ENCODE measurements at regions not wholly inside any gene's neighbourhood (a gene's known extent, or its start where the extent isn't known, plus 50 kb on each side); places are given as distances from the start of the nearest gene placed in this dataset.

DNA sequence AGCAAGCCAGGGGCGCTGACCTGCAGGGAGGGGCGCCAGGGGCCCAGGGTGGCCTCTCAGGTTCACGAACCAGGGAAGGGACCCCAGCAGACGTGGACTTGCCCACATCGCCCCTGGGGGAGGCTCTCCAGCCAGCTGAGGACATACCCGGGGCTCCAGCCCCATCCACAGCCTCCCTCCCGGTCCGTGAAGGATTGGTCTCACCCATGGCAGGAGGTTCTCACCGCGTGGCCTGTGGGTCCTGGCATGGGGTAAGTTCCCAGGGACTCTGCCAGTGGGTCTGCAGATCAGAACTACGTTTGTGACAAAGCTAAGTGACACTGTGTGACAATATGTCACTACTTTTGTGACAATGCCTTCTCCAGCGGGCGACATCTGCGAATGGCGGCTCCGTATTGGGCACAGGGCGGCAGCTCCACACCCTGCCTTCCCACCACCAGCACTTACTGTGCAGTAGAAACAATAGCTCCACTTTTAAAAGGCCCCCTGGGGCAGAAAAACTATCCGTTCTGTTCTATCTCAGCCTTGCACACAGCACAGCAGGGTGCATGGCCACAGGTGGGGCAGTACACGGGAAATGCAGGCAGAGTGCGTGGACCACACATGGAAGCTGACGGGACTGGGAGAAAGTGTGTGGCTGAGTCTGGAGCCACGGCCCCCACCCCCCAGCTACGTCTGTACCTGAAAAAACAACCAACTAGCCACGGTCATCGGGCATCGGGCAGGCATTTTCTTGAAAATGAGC lies 65.2 kb upstream of the CTDP1 start:
- Histone ChIP-seq H3K4me2 (ENCODE audit: low read length) (no peak overlapping the region), H3K36me3 (ENCODE audit: insufficient read depth, low read length) (no peaks in the 10 kb centered on the region), H3K4me1 (ENCODE audit: insufficient read depth, low read length) (peaks cover 13% of the 10 kb centered on the region), H3K9ac (ENCODE audit: low read length) (no peak overlapping the region), H3K79me2 (ENCODE audit: insufficient read depth, low read length) (no peaks in the 10 kb centered on the region), H3K27me3 (ENCODE audit: insufficient read depth, low read length) (no peaks in the 10 kb centered on the region), H4K20me1 (ENCODE audit: insufficient read depth, low read length) (no peaks in the 10 kb centered on the region), H3K4me3 (ENCODE audit: insufficient read depth, low read depth, low read length) (no peak overlapping the region), H3K9me3 (ENCODE audit: insufficient read depth, low read depth, low read length) (no peaks in the 10 kb centered on the region), H3K27ac (ENCODE audit: low read depth, low read length) (no peak overlapping the region), H2AFZ (ENCODE audit: low read depth, low read length) (no peak overlapping the region)
- no peaks in the 10 kb centered on the region for H3K36me3 Mint-ChIP-seq (ENCODE audit: low read depth, unreplicated experiment)
- no peak overlapping the region for H3K27ac Mint-ChIP-seq (ENCODE audit: unreplicated experiment)
- H3K4me1 Mint-ChIP-seq (ENCODE audit: low read depth, unreplicated experiment), result peaks cover 5% of the 10 kb centered on the region
- H3K4me3 Mint-ChIP-seq (ENCODE audit: unreplicated experiment), result no peak overlapping the region
- H3K9me3 Mint-ChIP-seq (ENCODE audit: unreplicated experiment), result no peaks in the 10 kb centered on the region
- FAIRE-seq, result no peak
- peaks cover 8% of the 10 kb centered on the region for H3K27me3 Mint-ChIP-seq (ENCODE audit: low read depth, unreplicated experiment)
- TF ChIP-seq, protein P1, sequence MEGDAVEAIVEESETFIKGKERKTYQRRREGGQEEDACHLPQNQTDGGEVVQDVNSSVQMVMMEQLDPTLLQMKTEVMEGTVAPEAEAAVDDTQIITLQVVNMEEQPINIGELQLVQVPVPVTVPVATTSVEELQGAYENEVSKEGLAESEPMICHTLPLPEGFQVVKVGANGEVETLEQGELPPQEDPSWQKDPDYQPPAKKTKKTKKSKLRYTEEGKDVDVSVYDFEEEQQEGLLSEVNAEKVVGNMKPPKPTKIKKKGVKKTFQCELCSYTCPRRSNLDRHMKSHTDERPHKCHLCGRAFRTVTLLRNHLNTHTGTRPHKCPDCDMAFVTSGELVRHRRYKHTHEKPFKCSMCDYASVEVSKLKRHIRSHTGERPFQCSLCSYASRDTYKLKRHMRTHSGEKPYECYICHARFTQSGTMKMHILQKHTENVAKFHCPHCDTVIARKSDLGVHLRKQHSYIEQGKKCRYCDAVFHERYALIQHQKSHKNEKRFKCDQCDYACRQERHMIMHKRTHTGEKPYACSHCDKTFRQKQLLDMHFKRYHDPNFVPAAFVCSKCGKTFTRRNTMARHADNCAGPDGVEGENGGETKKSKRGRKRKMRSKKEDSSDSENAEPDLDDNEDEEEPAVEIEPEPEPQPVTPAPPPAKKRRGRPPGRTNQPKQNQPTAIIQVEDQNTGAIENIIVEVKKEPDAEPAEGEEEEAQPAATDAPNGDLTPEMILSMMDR (IDR thresholded peaks at IDR 0.05; ENCODE audit: insufficient read depth, low read depth, low read length), result no peak
- TF ChIP-seq EZH2 (IDR thresholded peaks at IDR 0.05; ENCODE audit: insufficient read depth, low read length), result no peak
- DNase-seq (ENCODE audit: low read depth), result no peak

DNA sequence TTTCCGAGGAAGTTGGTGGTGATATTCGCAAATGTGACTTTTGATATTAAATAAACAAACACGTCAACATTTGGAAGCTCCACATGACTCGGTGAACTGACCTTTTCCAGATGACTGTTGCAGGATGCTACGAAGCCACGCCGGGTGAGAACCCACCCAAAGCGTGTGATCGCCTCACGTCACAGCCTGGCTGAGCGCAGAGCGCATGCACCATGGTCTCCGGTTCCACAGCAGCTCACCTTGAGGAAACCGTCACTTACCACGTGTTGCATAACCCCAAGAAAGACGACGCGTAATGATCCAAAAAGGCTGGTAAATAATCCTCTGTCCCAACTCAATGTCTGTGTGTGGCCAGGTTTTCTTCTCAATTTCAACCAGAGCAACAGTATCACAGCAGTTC lies 64.5 kb upstream of the CTDP1 start:
- Histone ChIP-seq H3K4me3 (ENCODE audit: insufficient read depth, low read depth, low read length) (no peak overlapping the region), H3K4me2 (ENCODE audit: low read length) (no peak overlapping the region), H3K9me3 (ENCODE audit: insufficient read depth, low read depth, low read length) (no peaks in the 10 kb centered on the region), H3K9ac (ENCODE audit: low read length) (no peak overlapping the region), H2AFZ (ENCODE audit: low read depth, low read length) (no peak overlapping the region), H3K4me1 (ENCODE audit: insufficient read depth, low read length) (peaks cover 13% of the 10 kb centered on the region), H4K20me1 (ENCODE audit: insufficient read depth, low read length) (no peaks in the 10 kb centered on the region), H3K36me3 (ENCODE audit: insufficient read depth, low read length) (no peaks in the 10 kb centered on the region), H3K27ac (ENCODE audit: low read depth, low read length) (no peak overlapping the region), H3K27me3 (ENCODE audit: insufficient read depth, low read length) (no peaks in the 10 kb centered on the region), H3K79me2 (ENCODE audit: insufficient read depth, low read length) (no peaks in the 10 kb centered on the region)
- Mint-ChIP-seq H3K36me3 (ENCODE audit: low read depth, unreplicated experiment) (no peaks in the 10 kb centered on the region), H3K27me3 (ENCODE audit: low read depth, unreplicated experiment) (peaks cover 8% of the 10 kb centered on the region), H3K4me3 (ENCODE audit: unreplicated experiment) (no peak overlapping the region), H3K9me3 (ENCODE audit: unreplicated experiment) (no peaks in the 10 kb centered on the region), H3K4me1 (ENCODE audit: low read depth, unreplicated experiment) (peaks cover 5% of the 10 kb centered on the region), H3K27ac (ENCODE audit: unreplicated experiment) (no peak overlapping the region)
- DNase-seq (ENCODE audit: low read depth) (no peak), FAIRE-seq (no peak)
- TF ChIP-seq, protein P1 (IDR thresholded peaks at IDR 0.05; ENCODE audit: insufficient read depth, low read depth, low read length), result no peak
- TF ChIP-seq EZH2 (IDR thresholded peaks at IDR 0.05; ENCODE audit: insufficient read depth, low read length), result no peak

DNA sequence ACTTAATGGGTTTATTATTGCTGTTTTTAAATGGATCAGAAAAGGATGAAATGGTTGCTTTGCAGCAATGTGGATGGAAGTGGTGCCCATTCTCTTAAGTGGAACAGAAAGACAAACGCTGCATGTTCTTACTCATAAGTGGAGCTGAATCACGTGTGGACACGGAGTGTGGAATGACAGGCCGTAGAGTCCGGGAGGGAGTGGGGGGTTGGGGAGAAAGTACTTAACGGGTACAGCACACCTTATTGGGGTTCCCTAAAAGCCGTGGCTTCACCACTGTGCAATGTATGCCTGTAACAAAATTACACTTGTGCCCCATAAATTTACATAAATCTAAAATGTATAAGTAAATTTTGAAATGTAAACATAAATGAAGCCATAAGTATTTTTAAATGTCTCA lies 64.0 kb upstream of the CTDP1 start:
- TF ChIP-seq, protein P1 (IDR thresholded peaks at IDR 0.05; ENCODE audit: insufficient read depth, low read depth, low read length), result no peak
- no peak for TF ChIP-seq EZH2 (IDR thresholded peaks at IDR 0.05; ENCODE audit: insufficient read depth, low read length)
- Histone ChIP-seq H2AFZ (ENCODE audit: low read depth, low read length) (no peak overlapping the region), H3K4me2 (ENCODE audit: low read length) (no peak overlapping the region), H3K79me2 (ENCODE audit: insufficient read depth, low read length) (no peaks in the 10 kb centered on the region), H3K27me3 (ENCODE audit: insufficient read depth, low read length) (no peaks in the 10 kb centered on the region), H4K20me1 (ENCODE audit: insufficient read depth, low read length) (no peaks in the 10 kb centered on the region), H3K9me3 (ENCODE audit: insufficient read depth, low read depth, low read length) (no peaks in the 10 kb centered on the region), H3K4me3 (ENCODE audit: insufficient read depth, low read depth, low read length) (no peak overlapping the region), H3K9ac (ENCODE audit: low read length) (no peak overlapping the region), H3K27ac (ENCODE audit: low read depth, low read length) (no peak overlapping the region), H3K4me1 (ENCODE audit: insufficient read depth, low read length) (peaks cover 10% of the 10 kb centered on the region), H3K36me3 (ENCODE audit: insufficient read depth, low read length) (no peaks in the 10 kb centered on the region)
- FAIRE-seq, result no peak
- Mint-ChIP-seq H3K27me3 (ENCODE audit: low read depth, unreplicated experiment) (peaks cover 9% of the 10 kb centered on the region), H3K9me3 (ENCODE audit: unreplicated experiment) (no peaks in the 10 kb centered on the region), H3K36me3 (ENCODE audit: low read depth, unreplicated experiment) (no peaks in the 10 kb centered on the region), H3K4me3 (ENCODE audit: unreplicated experiment) (no peak overlapping the region), H3K4me1 (ENCODE audit: low read depth, unreplicated experiment) (peaks cover 5% of the 10 kb centered on the region), H3K27ac (ENCODE audit: unreplicated experiment) (no peak overlapping the region)
- no peak for DNase-seq (ENCODE audit: low read depth)

All from astrocyte (in vitro differentiated cells and primary cell).